HG03045 (cell line): ENCODE measurements at regions not wholly inside any gene's neighbourhood (a gene's known extent, or its start where the extent isn't known, plus 50 kb on each side); places are given as distances from the start of the nearest gene placed in this dataset.
"Not testable (repeated sequence)": the region's sequence is repeated elsewhere in the genome, so short reads cannot be mapped to it uniquely, and the experiment has no call there.

Experiments used
- ATAC-seq: cut with Tn5 transposase; IDR thresholded peaks from one replicate; pipeline ENCODE4 v1.9.1; 2021; ENCODE audit warnings: mild to moderate bottlenecking, moderate library complexity; ENCODE audit not compliant: unreplicated experiment

GRCh38 chr7:12002428-12002827 is 170.4 kb upstream of the THSD7A start:
- no peak for ATAC-seq

GRCh38 chr7:12004581-12004980 is 172.6 kb upstream of the THSD7A start:
- no peak for ATAC-seq

- ATAC-seq: no peak
Observed at GRCh38 chr7:12007576-12007975, 175.6 kb upstream of the THSD7A start.

- no peak for ATAC-seq
Observed at GRCh38 chr7:12013983-12014382, 182.0 kb upstream of the THSD7A start.

GRCh38 chr7:12016439-12016838 is 184.4 kb upstream of the THSD7A start:
- ATAC-seq: no peak

GRCh38 chr7:12017046-12017445 is 185.0 kb upstream of the THSD7A start:
- ATAC-seq: no peak

GRCh38 chr7:12022011-12022410 is 189.1 kb upstream of the TMEM106B start:
- ATAC-seq: not testable (repeated sequence)

- no peak for ATAC-seq
Observed at GRCh38 chr7:12025246-12025645, 185.8 kb upstream of the TMEM106B start.

GRCh38 chr7:12028508-12028907 is 182.6 kb upstream of the TMEM106B start:
- ATAC-seq: no peak

GRCh38 chr7:12030116-12030515 is 181.0 kb upstream of the TMEM106B start:
- no peak for ATAC-seq

- no peak for ATAC-seq
Observed at GRCh38 chr7:12031186-12031585, 179.9 kb upstream of the TMEM106B start.

GRCh38 chr7:12031638-12032037 is 179.5 kb upstream of the TMEM106B start:
- no peak for ATAC-seq

- no peak for ATAC-seq
Observed at GRCh38 chr7:12032146-12032545, 178.9 kb upstream of the TMEM106B start.

GRCh38 chr7:12043457-12043856 is 167.6 kb upstream of the TMEM106B start:
- ATAC-seq: not testable (repeated sequence)

- no peak for ATAC-seq
Observed at GRCh38 chr7:12052211-12052610, 158.9 kb upstream of the TMEM106B start.

- no peak for ATAC-seq
Observed at GRCh38 chr7:12053561-12053960, 157.5 kb upstream of the TMEM106B start.

GRCh38 chr7:12054830-12055229 is 156.3 kb upstream of the TMEM106B start:
- ATAC-seq: no peak

- no peak for ATAC-seq
Observed at GRCh38 chr7:12056381-12056780, 154.7 kb upstream of the TMEM106B start.

GRCh38 chr7:12056977-12057376 is 154.1 kb upstream of the TMEM106B start:
- no peak for ATAC-seq

GRCh38 chr7:12062062-12062461 is 149.0 kb upstream of the TMEM106B start:
- ATAC-seq: no peak

- no peak for ATAC-seq
Observed at GRCh38 chr7:12064586-12065127, 146.4 kb upstream of the TMEM106B start.

GRCh38 chr7:12066004-12066403 is 145.1 kb upstream of the TMEM106B start:
- no peak for ATAC-seq

- ATAC-seq: no peak
Observed at GRCh38 chr7:12066521-12066920, 144.6 kb upstream of the TMEM106B start.
